ENCODE measurements at regions not wholly inside any gene's neighbourhood (a gene's known extent, or its start where the extent isn't known, plus 50 kb on each side); places are given as distances from the start of the nearest gene placed in this dataset.
A peak's percentile ranks its signal among the peaks of the same experiment; 100 is the strongest.
"Not testable (repeated sequence)": the region's sequence is repeated elsewhere in the genome, so short reads cannot be mapped to it uniquely, and the experiment has no call there.

GRCh38 chr16:88261814-88262605 lies 120.7 kb upstream of the ZNF469 start:
- not testable (repeated sequence) for H3K9me3 ChIP-seq (ENCODE audit: control insufficient read depth in 3 of 3, low read length in 3 of 3); H3K9ac ChIP-seq (ENCODE audit: low read depth in 1 of 3, low read length in 3 of 3); H3K27ac ChIP-seq (ENCODE audit: low read depth, low read length); H3K4me3 ChIP-seq (ENCODE audit: low read length in 3 of 3); H3K27me3 ChIP-seq (ENCODE audit: control insufficient read depth in 3 of 3, insufficient read depth in 3 of 3, low read length in 3 of 3); H3K36me3 ChIP-seq (ENCODE audit: control insufficient read depth in 3 of 3, insufficient read depth in 3 of 3, low read length in 3 of 3)
- peaks cover 17 to 32% (median 25%) of the 10 kb centered on the region in 3 donors for H3K4me1 ChIP-seq (ENCODE audit: control insufficient read depth in 3 of 3, insufficient read depth in 3 of 3, low read length in 3 of 3)

- not testable (repeated sequence) for H3K4me3 ChIP-seq (ENCODE audit: low read length in 3 of 3); H3K27me3 ChIP-seq (ENCODE audit: control insufficient read depth in 3 of 3, insufficient read depth in 3 of 3, low read length in 3 of 3); H3K9ac ChIP-seq (ENCODE audit: low read depth in 1 of 3, low read length in 3 of 3); H3K9me3 ChIP-seq (ENCODE audit: control insufficient read depth in 3 of 3, low read length in 3 of 3); H3K36me3 ChIP-seq (ENCODE audit: control insufficient read depth in 3 of 3, insufficient read depth in 3 of 3, low read length in 3 of 3)
- peak overlapping the region; percentile 37 for H3K27ac ChIP-seq (ENCODE audit: low read depth, low read length)
- peaks cover 19 to 39% (median 32%) of the 10 kb centered on the region in 3 donors for H3K4me1 ChIP-seq (ENCODE audit: control insufficient read depth in 3 of 3, insufficient read depth in 3 of 3, low read length in 3 of 3)
Measured at GRCh38 chr16:88262858-88263563, 119.7 kb upstream of the ZNF469 start.

- H3K9me3 ChIP-seq (ENCODE audit: control insufficient read depth in 3 of 3, low read length in 3 of 3); H3K27ac ChIP-seq (ENCODE audit: low read depth, low read length); H3K27me3 ChIP-seq (ENCODE audit: control insufficient read depth in 3 of 3, insufficient read depth in 3 of 3, low read length in 3 of 3); H3K36me3 ChIP-seq (ENCODE audit: control insufficient read depth in 3 of 3, insufficient read depth in 3 of 3, low read length in 3 of 3); H3K9ac ChIP-seq (ENCODE audit: low read depth in 1 of 3, low read length in 3 of 3); H3K4me3 ChIP-seq (ENCODE audit: low read length in 3 of 3): not testable (repeated sequence)
- H3K4me1 ChIP-seq (ENCODE audit: control insufficient read depth in 3 of 3, insufficient read depth in 3 of 3, low read length in 3 of 3): peaks cover 19 to 39% (median 32%) of the 10 kb centered on the region in 3 donors
Measured at GRCh38 chr16:88263681-88264287, 119.0 kb upstream of the ZNF469 start.

- H3K9me3 ChIP-seq (ENCODE audit: control insufficient read depth in 3 of 3, low read length in 3 of 3): no peaks in the 10 kb centered on the region
- peak overlapping the region; percentile 12 for H3K27ac ChIP-seq (ENCODE audit: low read depth, low read length)
- H3K4me3 ChIP-seq (ENCODE audit: low read length in 3 of 3): peak overlapping the region in 2 of 3 donors; percentile 46 to 56
- H3K4me1 ChIP-seq (ENCODE audit: control insufficient read depth in 3 of 3, insufficient read depth in 3 of 3, low read length in 3 of 3): peaks cover 19 to 39% (median 32%) of the 10 kb centered on the region in 3 donors
- H3K36me3 ChIP-seq (ENCODE audit: control insufficient read depth in 3 of 3, insufficient read depth in 3 of 3, low read length in 3 of 3): no peaks in the 10 kb centered on the region
- peak overlapping the region in 2 of 3 donors; percentile 51 to 60 for H3K9ac ChIP-seq (ENCODE audit: low read depth in 1 of 3, low read length in 3 of 3)
- H3K27me3 ChIP-seq (ENCODE audit: control insufficient read depth in 3 of 3, insufficient read depth in 3 of 3, low read length in 3 of 3): peaks cover 3 to 4% (median 3%) of the 10 kb centered on the region in 3 donors
Measured at GRCh38 chr16:88264641-88265285, 118.0 kb upstream of the ZNF469 start.

GRCh38 chr16:88265286-88265938 lies 117.3 kb upstream of the ZNF469 start:
- H3K4me3 ChIP-seq (ENCODE audit: low read length in 3 of 3); H3K27me3 ChIP-seq (ENCODE audit: control insufficient read depth in 3 of 3, insufficient read depth in 3 of 3, low read length in 3 of 3); H3K36me3 ChIP-seq (ENCODE audit: control insufficient read depth in 3 of 3, insufficient read depth in 3 of 3, low read length in 3 of 3); H3K9me3 ChIP-seq (ENCODE audit: control insufficient read depth in 3 of 3, low read length in 3 of 3): not testable (repeated sequence)
- peaks cover 19 to 39% (median 32%) of the 10 kb centered on the region in 3 donors for H3K4me1 ChIP-seq (ENCODE audit: control insufficient read depth in 3 of 3, insufficient read depth in 3 of 3, low read length in 3 of 3)
- H3K9ac ChIP-seq (ENCODE audit: low read depth in 1 of 3, low read length in 3 of 3): peak overlapping the region in 2 of 3 donors; percentile 23 to 66
- peak overlapping the region; percentile 7 for H3K27ac ChIP-seq (ENCODE audit: low read depth, low read length)

GRCh38 chr16:88266036-88266435 lies 116.7 kb upstream of the ZNF469 start:
- Histone ChIP-seq H3K9ac (ENCODE audit: low read depth in 1 of 3, low read length in 3 of 3) (peak overlapping the region in 2 of 3 donors; percentile 23 to 50), H3K4me1 (ENCODE audit: control insufficient read depth in 3 of 3, insufficient read depth in 3 of 3, low read length in 3 of 3) (peaks cover 19 to 39% (median 32%) of the 10 kb centered on the region in 3 donors)
- not testable (repeated sequence) for H3K9me3 ChIP-seq (ENCODE audit: control insufficient read depth in 3 of 3, low read length in 3 of 3); H3K27ac ChIP-seq (ENCODE audit: low read depth, low read length); H3K4me3 ChIP-seq (ENCODE audit: low read length in 3 of 3); H3K36me3 ChIP-seq (ENCODE audit: control insufficient read depth in 3 of 3, insufficient read depth in 3 of 3, low read length in 3 of 3); H3K27me3 ChIP-seq (ENCODE audit: control insufficient read depth in 3 of 3, insufficient read depth in 3 of 3, low read length in 3 of 3)

GRCh38 chr16:88266935-88267551 lies 115.7 kb upstream of the ZNF469 start:
- Histone ChIP-seq H3K9ac (ENCODE audit: low read depth in 1 of 3, low read length in 3 of 3) (peak overlapping the region; percentile 51 to 74 (median 53)), H3K4me3 (ENCODE audit: low read length in 3 of 3) (peak overlapping the region in 1 of 3 donors; percentile 32), H3K4me1 (ENCODE audit: control insufficient read depth in 3 of 3, insufficient read depth in 3 of 3, low read length in 3 of 3) (peaks cover 17 to 36% (median 32%) of the 10 kb centered on the region in 3 donors), H3K27ac (ENCODE audit: low read depth, low read length) (peak overlapping the region; percentile 40)
- H3K36me3 ChIP-seq (ENCODE audit: control insufficient read depth in 3 of 3, insufficient read depth in 3 of 3, low read length in 3 of 3); H3K27me3 ChIP-seq (ENCODE audit: control insufficient read depth in 3 of 3, insufficient read depth in 3 of 3, low read length in 3 of 3); H3K9me3 ChIP-seq (ENCODE audit: control insufficient read depth in 3 of 3, low read length in 3 of 3): not testable (repeated sequence)

GRCh38 chr16:88268186-88268970 lies 114.4 kb upstream of the ZNF469 start:
- not testable (repeated sequence) for H3K9ac ChIP-seq (ENCODE audit: low read depth in 1 of 3, low read length in 3 of 3); H3K27me3 ChIP-seq (ENCODE audit: control insufficient read depth in 3 of 3, insufficient read depth in 3 of 3, low read length in 3 of 3); H3K27ac ChIP-seq (ENCODE audit: low read depth, low read length); H3K9me3 ChIP-seq (ENCODE audit: control insufficient read depth in 3 of 3, low read length in 3 of 3); H3K4me3 ChIP-seq (ENCODE audit: low read length in 3 of 3); H3K36me3 ChIP-seq (ENCODE audit: control insufficient read depth in 3 of 3, insufficient read depth in 3 of 3, low read length in 3 of 3)
- H3K4me1 ChIP-seq (ENCODE audit: control insufficient read depth in 3 of 3, insufficient read depth in 3 of 3, low read length in 3 of 3): peaks cover 14 to 32% (median 32%) of the 10 kb centered on the region in 3 donors

All from skeletal muscle tissue (tissue), 3 donors.